ENCODE measurements at regions not wholly inside any gene's neighbourhood (a gene's known extent, or its start where the extent isn't known, plus 50 kb on each side); places are given as distances from the start of the nearest gene placed in this dataset.

DNA sequence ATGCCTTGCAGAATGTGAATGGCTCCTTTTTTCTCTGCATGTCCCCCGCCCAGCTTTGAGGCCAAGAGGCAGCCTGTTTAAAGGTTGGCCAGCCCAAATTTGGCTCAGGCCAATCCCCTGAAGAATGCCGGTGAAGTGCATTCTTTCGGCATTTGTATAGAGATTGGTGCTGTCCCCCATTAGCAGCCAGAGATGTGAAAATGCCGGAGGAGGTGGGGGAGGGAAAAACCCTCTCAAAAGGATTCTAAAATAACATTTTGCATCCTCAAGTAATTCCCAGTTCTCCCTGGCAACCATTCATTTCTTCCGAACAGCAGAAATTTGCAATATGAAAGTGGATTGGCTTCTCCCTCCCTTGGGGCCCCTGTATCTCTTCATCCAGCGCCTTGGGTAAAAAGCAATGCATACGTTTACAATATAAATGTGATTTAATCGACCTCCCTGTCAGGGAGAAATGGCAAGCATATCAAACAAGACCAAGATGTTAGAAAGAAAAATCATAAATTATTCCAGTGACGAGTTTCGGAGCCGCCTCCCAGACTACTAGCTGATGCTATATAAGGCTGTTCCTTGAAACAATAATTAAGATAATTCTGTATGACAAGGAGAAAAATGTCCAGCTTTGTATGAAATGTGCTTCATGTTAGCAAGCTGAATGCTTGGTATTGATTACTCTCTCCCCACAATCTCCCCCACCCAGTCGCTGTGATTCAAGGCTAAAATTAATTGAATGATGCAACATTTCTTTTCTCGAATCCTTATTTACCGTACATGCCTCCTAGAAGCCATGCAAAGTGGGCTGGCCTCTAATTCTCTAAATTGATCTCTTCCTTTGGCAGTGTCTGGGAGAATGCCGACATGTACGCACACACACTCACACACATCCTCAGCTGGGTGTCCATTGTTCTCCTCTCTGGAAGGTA lies 323.7 kb downstream of the RPS24 start:
- no peak for DNase-seq (ENCODE audit: low read depth in 2 of 2, low spot score in 1 of 2)

DNA sequence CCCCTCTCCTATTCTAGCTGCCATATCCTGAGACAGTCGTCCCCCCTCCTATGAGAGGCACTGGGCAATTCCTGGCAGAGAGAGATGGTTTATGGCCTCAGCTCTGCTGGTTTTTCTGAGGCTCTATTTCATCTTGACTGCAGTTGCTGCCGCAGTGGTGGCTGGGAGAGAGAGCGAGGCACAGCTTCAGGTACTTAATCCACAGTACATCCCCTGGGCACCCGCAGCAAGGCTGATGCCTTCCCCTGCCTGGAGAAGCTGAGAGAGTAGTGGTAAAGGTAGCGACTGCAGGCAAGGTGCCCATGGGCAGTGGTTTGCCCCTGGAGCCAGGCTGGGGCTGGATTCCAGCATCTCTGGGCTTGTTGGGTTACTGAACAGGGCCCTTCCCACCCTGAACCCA lies 324.7 kb downstream of the RPS24 start:
- DNase-seq (ENCODE audit: low read depth in 2 of 2, low spot score in 1 of 2): no peak

DNA sequence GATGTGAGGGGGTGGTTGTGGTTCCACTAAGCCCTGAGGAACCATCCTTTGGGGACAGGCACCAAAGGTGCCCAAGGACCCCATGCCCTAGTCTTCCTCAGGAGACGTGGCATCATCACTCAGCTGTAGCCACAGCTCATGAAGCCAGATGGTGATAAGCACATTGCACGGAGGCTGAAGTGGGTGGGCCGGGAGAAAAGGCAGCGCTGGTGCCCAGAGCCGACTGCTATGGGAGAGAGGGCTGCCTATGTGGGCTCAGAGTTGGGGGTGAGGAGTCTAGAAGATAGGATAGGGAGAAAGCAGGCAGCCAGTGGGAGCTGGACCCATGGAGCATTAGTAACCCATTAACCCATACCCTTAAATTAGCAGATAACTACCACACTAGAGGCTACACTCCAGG lies 325.3 kb downstream of the RPS24 start:
- no peak for DNase-seq (ENCODE audit: low read depth in 2 of 2, low spot score in 1 of 2)

DNA sequence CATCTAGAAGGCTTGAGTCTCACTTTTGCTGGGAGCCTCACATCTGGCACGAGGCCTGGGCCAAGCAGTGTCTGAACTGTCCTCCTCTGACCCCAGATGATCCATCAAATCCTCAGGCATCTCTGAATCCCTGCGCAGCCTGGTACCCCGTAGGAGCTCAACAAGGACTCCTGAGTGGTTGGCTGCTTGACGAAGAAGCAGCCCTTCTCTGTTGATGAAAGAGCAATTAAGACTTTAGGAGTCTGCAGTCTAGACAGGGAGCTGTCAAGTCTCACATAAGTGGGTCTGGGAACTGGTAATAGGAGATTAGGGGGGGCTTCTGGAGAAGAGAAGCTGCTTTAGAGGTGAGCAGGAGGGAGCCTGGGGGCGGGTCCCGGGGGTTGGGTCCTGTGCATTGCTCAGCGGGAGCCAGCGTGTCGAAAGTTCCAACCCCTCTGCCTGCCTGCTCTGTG lies 326.0 kb downstream of the RPS24 start:
- no peak for DNase-seq (ENCODE audit: low read depth in 2 of 2, low spot score in 1 of 2)

DNA sequence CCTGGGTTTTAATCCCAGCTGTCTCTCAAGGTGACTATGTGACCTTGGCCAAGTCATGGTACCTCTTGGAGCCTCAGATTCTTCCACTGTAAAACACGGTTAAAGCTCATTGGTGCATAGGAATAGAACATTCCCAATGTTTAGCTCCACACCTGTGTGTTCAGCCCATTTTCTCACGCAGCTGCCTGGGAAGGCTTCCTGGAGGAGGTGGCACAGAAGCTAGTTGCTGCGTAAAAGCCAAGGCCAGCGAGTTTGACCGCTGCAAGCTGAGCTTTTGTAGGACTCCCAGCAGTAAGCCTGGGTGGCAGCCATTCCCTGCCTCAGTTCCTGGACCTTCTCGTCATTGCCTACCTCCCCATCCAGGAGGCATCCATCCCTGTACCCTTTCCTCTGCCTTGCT lies 326.6 kb downstream of the RPS24 start:
- no peak for DNase-seq (ENCODE audit: low read depth in 2 of 2, low spot score in 1 of 2)

DNA sequence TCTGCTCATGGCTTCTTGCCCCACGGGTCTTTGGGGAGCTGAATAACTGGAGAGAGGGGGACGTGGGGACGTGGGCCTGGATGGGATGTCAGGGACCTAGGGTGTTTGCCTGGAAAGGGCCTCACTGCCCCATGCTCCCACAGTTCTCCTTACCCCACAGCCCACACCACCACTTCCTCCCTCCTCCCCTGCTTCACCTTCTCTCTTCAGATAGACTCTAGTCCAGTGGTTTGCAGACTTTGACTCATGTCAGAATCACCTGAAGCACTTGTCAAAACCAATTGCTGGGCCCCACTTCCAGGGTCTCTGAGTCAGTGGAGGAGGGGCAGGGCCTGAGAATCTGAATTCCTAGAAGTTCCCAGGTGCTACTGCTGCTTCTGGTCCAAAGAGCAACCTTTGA lies 327.4 kb downstream of the RPS24 start:
- DNase-seq (ENCODE audit: low read depth in 2 of 2, low spot score in 1 of 2): no peak

DNA sequence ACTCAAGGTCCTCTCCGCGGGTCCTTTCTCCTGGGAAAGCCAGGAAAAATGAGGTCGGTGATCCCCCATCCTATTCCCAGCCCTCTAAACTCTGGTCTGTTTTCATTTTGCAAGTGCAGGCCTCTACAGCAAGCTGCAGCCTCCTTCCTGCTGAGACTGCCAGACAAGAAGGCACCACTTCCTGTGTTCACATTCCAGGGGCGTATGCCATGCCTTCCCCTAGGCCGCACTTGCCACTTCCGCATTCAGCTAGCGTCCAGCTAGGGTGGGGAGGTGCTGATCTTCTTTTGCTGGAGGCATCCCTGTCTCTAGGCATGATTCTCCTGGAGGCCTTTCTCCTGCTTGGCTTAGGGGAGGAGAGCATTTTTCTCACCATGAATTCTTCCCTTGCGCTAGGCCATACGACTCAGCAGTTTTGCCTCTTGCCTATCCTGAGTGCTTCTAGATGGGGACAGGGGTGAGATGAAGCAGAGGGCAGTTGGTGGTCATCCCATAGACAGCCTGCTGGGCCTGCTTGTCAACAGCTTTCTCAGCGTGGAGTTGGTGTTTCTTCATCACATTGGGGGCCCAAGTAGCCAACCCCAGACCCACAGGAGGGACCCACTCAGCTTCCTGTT lies 328.9 kb downstream of the RPS24 start:
- DNase-seq (ENCODE audit: low read depth in 2 of 2, low spot score in 1 of 2): no peak

DNA sequence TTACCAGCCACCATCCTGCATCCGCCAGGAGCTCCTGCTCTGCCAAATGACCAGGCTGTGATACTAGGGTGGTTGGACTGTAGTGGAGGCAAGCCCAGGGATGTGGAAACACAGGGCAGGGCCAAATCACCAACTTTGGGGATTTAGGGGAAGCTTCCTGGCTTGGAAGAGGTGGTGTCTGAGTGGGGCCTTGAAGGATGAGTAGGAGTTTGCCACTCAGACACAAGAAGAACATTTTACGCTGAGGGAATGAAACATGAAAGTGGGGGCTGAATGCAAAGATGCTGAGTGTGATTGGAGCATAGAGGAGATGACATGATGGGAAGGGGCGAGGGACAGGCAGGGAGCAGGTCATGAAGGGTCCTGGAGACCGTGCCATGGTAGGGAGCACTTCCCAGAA lies 329.5 kb downstream of the RPS24 start:
- no peak for DNase-seq (ENCODE audit: low read depth in 2 of 2, low spot score in 1 of 2)

DNA sequence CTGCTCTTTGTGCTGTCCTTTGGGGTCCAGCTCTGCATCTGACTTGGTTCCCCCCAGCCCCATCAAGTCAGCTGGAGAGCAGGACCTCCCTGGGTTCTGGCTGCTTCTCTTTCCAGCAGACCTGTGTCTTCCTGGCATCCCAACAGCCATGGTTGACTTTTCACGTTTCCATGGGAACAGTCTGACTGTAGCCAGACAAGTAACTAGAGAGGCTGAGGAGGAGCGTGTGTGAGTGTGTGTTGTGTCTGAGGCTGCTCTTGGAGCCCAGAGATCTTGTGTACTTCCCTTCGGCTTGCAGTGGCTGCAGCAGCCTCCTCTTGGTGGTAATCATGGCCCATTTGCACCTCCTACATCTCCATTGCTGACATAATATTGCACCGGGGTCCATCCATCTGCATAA lies 332.0 kb downstream of the RPS24 start:
- no peak for DNase-seq (ENCODE audit: low read depth in 2 of 2, low spot score in 1 of 2)

DNA sequence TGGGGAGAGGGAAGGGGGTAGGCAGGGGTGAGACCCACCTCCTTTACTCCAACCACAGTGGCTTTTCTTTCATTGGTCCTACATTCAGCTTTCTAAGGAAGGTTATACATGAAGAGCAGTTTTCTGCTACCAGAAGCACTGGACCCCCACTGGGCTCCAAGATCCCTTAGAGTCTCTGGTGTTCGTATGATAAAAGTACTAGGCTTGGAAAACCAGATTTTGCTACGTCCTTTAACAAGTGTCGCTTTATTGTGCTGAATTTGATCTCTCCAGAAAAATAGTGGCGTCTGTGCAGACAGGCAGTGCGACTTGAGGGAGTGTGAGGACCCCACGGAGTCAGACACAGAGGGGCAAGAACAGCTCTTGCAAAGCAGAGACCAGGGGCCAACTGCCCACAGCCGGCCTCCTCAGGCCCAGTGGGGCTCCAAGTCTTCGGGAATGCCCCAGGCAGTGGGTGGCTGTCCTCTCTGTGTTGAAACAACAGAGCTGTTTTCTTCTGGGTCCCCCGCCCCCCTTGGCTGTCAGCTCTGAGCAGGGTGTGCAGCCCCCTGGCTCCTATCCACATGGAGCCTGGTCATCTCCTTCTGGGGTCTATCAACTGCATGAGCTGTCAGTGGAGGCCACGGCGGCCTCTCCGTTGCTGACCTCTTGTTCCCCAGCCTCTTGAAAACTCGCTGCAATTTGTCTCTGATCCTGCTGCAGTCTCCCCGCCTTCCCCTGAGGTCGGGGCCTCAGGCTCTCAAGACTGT lies 333.2 kb downstream of the RPS24 start:
- no peak for DNase-seq (ENCODE audit: low read depth in 2 of 2, low spot score in 1 of 2)

DNA sequence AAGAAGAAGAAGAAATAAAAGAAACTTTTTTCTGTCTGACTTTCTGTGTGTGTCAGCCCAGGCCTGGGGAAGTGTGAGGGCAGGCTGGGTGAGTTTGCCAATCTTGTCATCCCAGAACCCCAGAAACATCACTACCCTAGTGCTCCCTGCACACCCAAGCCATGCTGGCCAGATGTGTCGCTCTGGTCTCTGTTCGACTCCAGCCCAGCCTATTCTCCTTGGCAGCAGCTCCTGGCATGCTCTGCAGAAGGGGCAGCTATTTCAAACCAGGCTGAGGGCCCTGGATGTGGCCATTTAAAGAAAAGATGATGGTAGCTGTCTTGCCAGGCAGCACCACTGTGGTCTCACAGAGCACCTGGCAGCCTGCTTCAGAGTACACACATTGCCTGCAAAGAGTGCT lies 334.1 kb downstream of the RPS24 start:
- no peak for DNase-seq (ENCODE audit: low read depth in 2 of 2, low spot score in 1 of 2)

DNA sequence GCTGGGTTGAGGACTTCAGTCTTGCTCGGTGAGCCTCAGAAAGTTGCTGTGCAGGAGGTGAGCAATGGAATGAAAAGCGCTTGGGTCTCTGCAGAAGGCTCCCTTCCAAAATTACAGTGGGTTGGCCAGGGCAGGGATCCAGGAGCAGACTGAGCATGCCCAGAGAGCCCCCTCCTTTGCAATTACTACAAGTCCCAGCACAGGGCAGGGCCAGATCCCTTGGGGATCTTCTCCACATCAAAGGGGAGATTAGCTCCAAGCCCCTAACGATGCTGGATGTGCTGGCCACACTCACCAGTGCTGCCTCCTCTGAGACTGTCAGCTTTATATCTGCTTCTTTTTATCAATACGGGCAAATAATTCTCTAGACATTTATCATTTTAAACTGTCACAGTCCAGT lies 337.5 kb downstream of the RPS24 start:
- DNase-seq (ENCODE audit: low read depth in 2 of 2, low spot score in 1 of 2): no peak

DNA sequence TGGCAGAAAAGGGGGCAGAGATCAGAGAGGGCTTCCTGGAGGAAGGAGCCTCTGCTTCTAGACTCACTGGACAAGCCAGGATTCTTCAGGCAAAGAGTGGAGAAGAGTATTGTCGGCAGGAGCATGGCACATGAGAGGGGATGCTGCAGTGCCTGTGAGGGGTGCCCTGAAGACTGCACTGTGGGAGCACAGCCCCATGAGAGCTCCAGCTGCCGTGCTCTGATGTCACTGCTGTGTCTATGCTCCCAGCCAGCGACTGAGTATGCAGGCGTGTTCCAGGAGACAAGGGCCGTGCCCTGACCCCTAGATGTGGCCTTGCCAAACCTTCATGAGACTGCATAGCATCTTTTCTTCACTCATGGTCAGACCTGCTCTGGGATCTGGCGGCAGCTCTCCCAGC lies 339.1 kb downstream of the RPS24 start:
- no peak for DNase-seq (ENCODE audit: low read depth in 2 of 2, low spot score in 1 of 2)

DNA sequence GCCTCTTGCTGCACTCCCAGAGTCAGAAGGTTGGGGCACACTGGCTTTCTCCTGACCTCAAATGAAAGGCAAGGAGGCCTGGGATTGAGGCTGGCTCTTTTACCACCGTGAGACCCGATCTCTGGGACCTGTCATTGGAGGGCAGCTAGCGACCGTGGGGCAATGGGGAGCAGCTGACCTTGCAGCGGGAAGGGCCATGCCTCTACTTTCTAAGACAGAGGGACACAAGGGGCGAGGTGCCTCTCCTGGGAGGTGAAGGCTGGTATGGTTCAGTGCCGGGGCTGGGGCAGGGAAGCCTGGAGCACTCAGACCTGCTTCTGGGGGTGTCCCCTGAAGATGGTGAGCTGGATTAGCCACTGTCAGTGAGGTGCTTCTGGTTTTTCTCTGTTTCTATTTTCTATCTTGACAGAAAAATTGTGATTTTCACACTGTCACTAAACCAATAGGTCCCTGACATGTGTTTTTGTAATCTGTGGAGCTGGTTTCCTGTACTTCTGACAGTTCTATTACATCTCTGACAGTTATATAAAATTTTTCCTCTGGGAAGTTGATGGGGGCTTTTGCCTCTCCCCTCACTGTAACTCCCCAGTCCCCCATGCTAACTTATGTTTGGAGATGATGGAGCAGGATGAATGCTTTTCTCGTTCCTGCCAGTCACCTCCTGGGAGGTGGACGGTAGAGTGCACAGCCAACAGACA lies 340.8 kb downstream of the RPS24 start:
- DNase-seq (ENCODE audit: low read depth in 2 of 2, low spot score in 1 of 2): no peak

DNA sequence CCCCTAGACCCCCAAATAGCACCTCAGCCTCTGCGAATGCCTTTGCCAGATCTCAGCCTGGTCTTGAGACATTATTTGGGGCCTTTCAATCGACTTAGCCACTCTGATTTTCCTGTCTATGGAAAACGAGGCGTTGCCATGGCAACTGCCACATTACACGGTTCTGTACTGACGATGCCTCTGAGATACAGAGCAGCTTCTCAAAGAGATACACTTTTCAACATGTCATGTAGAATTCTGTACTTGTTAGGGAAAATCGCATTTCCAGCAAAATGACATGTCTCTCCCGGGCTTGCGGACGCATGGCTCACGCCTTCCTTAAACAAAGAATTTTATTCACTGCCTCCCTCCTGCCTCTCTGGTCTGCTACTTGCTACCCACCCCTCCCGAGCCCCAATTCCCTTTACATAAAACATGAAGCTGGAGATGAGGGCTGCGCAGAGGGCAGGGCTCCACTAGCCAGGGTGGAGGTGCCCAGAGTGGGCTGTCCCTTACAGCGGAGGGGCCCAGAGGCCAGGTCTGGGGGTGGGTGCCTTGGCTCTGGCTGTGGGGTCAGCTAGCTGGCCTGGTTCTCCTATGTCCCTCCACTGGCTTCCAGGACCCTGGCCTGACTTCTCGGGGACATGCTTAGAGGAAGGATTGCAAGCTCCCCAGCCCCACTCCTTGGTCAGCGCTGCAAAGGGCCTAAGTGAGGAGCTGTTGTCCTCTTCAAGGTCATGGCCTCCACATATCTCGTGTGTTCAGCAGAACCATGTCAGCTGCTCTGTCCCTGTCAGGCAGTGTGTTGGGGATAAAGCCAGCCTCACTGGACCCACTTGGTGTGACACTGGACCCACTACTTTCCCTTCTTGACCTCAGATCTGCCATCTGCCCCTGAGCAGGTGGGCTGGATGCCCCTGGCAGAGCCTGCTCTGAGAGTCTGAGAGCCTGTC lies 342.5 kb downstream of the RPS24 start:
- no peak for DNase-seq (ENCODE audit: low read depth in 2 of 2, low spot score in 1 of 2)

DNA sequence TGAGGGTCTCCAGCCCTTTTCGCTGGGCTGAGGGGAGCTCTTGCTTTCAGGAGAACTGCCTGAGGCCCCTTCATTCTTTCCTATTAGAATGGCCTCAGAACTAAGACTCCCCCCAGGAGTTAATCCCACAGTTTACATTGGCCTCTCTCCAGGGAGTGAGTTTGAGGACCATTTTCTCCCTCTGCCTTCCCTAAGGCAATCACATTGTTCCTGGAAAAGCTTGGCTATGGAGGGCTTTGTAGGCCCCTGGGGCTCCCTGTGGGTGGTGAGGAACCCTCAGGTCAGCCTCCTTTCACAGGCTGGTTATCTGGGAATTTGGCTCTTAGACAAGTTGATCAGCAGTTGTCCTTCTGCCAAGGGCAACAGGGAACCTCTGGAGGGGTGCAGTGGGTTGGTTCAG lies 343.7 kb downstream of the RPS24 start:
- DNase-seq (ENCODE audit: low read depth in 2 of 2, low spot score in 1 of 2): no peak

DNA sequence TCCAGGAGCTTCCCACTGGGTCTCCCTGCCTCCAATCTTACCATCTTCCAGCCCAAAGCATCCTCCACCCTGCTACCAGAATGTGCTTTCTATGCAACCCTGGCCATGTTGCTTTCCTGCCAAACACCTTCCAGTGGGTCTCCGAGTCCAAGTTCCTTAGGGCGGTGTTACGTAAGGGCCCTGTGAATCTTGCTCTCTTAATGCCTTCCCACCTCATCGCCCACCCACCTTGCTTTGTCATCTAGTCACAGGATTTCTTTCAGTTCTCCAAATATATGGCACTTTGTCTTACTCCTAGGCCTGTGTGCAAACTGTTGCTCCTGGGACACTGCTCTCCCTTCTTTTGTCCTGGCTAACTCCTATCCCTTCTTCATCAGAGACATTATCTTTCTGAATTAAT lies 344.5 kb downstream of the RPS24 start:
- no peak for DNase-seq (ENCODE audit: low read depth in 2 of 2, low spot score in 1 of 2)

DNA sequence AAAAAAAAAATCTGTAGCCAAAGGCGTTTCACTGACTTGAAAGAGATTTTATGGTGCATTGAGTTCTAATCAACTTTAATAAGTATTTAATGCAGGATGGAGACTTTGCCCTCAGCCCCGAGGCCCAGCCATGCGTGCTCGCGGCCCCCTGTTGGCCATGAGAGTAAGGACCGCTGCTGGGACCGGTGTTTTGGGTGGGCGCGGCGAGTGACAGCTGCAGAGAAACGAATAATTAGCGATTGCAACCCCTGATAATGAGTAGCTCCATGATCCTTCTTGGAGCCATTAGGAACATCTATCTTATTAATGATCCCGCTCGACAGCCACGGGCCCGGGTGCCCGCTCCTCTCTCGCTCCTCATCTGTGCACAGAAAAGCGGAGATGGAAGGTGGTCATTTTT lies 347.4 kb downstream of the RPS24 start:
- DNase-seq (ENCODE audit: low read depth in 2 of 2, low spot score in 1 of 2): no peak

DNA sequence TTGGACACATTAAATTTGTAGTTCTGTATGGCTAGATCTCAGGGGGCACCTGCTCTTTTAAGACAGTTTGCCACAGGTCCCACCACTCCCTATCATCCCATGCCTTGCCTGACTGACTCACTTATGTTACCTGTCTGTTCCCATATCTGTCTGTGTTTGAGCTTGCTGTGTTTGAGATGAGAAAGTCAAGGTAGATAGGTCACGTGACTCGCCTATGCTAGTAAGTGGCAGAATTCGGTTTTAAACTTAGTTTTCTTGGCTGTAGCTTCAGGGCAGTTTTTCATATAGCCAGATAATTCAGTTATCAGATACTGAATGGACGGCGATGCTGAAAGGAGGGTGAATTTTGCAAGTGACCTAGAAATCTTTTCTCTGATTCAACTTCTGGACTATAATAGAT lies 348.4 kb downstream of the RPS24 start:
- no peak for DNase-seq (ENCODE audit: low read depth in 2 of 2, low spot score in 1 of 2)

DNA sequence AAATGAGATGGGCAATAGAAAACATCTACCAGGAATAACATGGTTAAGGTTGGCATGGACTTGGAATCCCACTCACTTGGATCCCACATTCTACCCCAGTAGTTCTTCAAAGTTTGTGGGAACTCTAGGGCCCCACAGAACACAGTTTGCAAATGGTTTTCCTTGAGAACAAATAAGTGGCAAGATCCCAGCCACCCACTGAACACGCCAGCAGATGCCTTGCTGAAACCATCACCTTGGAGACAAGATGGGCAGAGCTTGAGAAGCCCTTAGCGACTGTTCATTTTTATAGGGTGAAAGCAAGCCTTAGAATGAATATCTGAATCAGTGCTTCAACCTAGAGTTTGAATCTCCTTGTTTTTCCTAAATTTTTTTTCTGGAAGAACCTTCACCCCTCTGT lies 349.1 kb downstream of the RPS24 start:
- DNase-seq (ENCODE audit: low read depth in 2 of 2, low spot score in 1 of 2): no peak
